ENCODE measurements at regions not wholly inside any gene's neighbourhood (a gene's known extent, or its start where the extent isn't known, plus 50 kb on each side); places are given as distances from the start of the nearest gene placed in this dataset.

DNA sequence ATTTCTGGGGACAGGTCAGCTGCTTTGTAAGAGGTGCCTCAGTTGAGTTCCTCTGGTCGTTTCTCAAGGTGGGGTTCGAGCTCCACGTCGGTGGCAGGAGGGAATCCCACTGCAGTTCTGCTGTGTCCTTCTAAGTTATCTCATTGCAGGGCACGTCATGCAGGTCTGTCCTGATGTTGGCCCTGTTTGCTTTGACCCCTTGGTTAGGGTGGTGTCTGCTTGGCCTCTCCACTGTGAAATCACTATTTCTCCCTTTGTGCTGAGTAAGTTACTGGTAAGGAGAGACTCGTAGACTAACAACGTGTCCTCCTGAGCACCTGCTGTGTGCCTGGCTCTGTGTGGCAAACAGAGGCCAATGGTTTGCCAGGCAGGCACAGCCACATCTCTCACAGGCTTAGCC, 372.9 kb upstream of the ZMIZ1 start:
- TF ChIP-seq, protein P1, sequence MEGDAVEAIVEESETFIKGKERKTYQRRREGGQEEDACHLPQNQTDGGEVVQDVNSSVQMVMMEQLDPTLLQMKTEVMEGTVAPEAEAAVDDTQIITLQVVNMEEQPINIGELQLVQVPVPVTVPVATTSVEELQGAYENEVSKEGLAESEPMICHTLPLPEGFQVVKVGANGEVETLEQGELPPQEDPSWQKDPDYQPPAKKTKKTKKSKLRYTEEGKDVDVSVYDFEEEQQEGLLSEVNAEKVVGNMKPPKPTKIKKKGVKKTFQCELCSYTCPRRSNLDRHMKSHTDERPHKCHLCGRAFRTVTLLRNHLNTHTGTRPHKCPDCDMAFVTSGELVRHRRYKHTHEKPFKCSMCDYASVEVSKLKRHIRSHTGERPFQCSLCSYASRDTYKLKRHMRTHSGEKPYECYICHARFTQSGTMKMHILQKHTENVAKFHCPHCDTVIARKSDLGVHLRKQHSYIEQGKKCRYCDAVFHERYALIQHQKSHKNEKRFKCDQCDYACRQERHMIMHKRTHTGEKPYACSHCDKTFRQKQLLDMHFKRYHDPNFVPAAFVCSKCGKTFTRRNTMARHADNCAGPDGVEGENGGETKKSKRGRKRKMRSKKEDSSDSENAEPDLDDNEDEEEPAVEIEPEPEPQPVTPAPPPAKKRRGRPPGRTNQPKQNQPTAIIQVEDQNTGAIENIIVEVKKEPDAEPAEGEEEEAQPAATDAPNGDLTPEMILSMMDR (conservative IDR thresholded peaks at IDR 0.05; ENCODE audit: low read depth, low read length), result no peak
- TF ChIP-seq EZH2phosphoT487 (IDR thresholded peaks at IDR 0.05; ENCODE audit: borderline replicate concordance, low read length) (no peak), EZH2 (IDR thresholded peaks at IDR 0.05; ENCODE audit: low read length, unreplicated experiment) (no peak)

Measured in PC-3 (cell line).